Activated CD4-positive, alpha-beta T cell treated with anti-CD3 and anti-CD28 coated beads, Interleukin-10, Interleukin-2, amounts not matched to agents 100 ng/mL and 50 ng/mL, durations not matched to agents 16 hours and 8 hours (primary cell): ENCODE measurements at regions not wholly inside any gene's neighbourhood (a gene's known extent, or its start where the extent isn't known, plus 50 kb on each side); places are given as distances from the start of the nearest gene placed in this dataset.

Source experiments
- DNase-seq: peaks from one replicate; pipeline ENCODE4 v3.0.0-alpha.2; 2020

- DNase-seq = no peak
Measured at GRCh38 chr14:44291366-44291915, 215.6 kb downstream of the FSCB start.

GRCh38 chr14:44287858-44288257 lies 219.2 kb downstream of the FSCB start:
- DNase-seq = no peak

- no peak for DNase-seq
Measured at GRCh38 chr14:44286201-44286600, 220.9 kb downstream of the FSCB start.

DNA sequence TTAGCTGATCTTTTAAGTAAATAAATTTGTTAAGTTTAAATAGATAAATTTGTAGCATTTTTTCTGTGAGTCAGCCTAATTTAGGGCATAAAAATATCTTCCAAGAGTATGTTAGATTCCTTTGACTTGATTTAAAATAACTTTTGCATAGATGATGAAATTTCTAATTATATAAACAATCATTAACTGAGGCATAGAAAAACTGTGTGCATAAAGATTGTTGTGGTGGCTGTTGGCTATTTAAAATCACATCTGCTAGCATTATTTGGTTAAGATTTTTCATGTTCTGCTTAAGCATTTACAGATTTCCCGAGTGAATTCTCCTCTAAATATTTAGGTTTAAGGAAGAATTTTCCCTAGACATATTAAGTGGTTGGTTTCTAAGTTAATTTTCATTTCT lies 223.2 kb downstream of the FSCB start:
- no peak for DNase-seq

- DNase-seq = no peak
Measured at GRCh38 chr14:44279357-44279756, 227.7 kb downstream of the FSCB start.

- DNase-seq = no peak
Measured at GRCh38 chr14:44271637-44272036, 235.4 kb downstream of the FSCB start.

- no peak for DNase-seq
Measured at GRCh38 chr14:44271006-44271405, 236.1 kb downstream of the FSCB start.

- DNase-seq = no peak
Measured at GRCh38 chr14:44265246-44265645, 241.8 kb downstream of the FSCB start.

- DNase-seq = no peak
Measured at GRCh38 chr14:44215660-44216059, 291.4 kb downstream of the FSCB start.

- no peak for DNase-seq
Measured at GRCh38 chr14:44211718-44212117, 295.4 kb downstream of the FSCB start.

DNA sequence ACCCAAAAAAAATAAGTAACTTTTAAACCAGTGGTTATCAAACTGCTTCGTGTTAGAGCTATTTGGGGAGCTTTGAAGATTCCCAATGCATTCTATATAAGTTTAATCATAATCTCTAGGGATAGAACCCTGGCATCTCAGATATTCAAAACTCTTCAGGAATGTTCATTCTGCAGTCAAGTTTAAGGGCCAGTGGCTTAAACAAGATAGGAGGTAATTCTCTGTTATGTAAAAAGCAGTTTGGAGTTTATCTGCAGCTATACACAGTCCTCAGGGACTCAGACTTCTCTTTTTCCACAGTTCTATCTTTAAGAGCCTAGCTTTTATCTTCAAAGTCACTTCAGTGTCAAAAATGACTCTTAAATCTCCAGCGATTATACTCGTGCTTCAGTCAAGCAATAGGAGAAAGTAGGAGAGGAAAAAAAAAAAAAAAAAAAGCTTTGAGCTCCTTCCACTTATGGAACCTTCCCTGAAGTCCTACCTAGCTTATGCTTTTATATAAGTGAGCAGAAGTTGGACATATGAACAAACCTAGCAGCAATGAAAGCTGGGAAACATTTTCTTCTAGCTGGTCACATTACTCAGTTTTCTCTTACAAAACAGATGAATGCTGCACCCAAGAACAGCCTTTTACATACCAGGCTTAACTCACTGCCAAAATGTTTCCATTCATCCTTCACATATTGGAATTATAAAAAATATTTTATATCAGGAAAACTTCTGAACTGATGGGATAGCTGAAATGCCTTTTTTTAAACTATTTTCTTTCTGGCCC lies 302.8 kb downstream of the FSCB start:
- no peak for DNase-seq

DNA sequence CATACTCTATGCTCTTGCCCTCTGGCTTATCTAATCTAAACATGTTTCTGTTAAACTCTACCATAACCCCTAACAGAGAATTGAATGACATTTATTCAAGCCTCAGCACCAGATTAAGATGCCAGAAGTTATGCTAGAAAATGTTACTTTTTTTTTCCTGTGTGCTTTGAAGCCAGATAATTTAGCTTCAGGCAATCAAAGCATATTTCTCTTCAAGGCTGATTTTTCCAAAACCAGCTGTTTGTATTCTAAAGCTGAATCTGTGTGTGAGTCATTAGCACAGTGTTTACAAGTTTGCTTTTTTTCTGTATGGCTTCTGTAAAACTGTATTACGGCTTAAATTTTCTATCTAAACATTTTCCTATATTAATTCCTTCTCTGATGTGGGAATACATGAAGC lies 326.1 kb downstream of the FSCB start:
- no peak for DNase-seq

DNA sequence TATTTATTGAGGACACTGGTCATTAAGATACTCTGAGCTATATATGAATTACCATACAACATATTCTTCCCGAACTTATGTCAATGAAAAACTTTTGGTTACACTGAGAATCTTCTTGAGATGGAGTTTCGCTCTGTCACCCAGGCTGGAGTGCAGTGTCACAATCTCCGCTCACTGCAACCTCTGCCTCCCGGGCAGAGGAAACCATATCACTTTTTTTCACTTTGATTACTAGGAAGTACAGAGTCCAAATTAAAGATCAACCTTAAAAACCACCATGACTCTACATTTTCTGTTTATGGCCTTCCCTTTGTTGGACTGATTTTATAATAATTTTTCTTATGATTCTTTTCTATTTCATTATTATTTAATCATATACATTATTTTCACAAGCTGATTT lies 336.5 kb downstream of the FSCB start:
- DNase-seq = no peak

- no peak for DNase-seq
Measured at GRCh38 chr14:44170101-44170500, 337.0 kb downstream of the FSCB start.

DNA sequence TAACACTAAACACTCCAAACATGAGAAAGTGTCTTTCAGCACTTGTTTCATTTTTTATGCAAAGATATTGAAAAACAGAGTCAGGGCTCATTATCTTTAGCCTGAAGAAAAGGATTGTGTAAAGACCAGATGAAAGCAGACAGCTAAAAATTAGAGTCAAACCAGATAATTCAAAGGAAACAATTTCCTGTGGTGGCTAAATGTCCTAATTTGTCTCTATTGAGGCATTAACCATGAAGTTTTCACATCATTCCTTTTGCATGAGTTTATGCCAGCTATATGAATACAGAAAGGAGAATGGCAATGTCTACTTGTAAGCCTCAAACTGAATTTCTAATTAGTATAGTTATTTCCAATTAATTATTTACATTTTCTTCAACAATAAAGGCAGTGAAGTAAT lies 338.5 kb downstream of the FSCB start:
- no peak for DNase-seq

DNA sequence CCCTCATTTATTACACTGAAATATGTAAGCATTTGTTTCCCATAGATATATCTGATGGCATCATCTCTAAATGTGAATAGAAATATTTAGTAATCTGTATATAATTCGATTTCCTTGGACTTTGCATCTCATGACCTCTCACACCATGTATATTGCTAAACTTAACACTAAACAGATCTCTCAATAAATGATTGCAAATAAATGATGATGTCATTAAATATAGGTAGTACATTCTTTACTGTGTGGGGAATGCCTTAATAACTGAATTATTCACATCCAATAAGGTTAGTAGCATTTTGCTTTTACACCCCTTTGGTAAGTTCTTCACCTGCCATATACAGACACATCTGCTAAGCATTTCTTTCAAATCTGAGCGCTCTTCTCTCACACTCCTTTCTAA lies 340.5 kb downstream of the FSCB start:
- DNase-seq = no peak

GRCh38 chr14:44165936-44166335 lies 341.1 kb downstream of the FSCB start:
- DNase-seq = no peak

DNA sequence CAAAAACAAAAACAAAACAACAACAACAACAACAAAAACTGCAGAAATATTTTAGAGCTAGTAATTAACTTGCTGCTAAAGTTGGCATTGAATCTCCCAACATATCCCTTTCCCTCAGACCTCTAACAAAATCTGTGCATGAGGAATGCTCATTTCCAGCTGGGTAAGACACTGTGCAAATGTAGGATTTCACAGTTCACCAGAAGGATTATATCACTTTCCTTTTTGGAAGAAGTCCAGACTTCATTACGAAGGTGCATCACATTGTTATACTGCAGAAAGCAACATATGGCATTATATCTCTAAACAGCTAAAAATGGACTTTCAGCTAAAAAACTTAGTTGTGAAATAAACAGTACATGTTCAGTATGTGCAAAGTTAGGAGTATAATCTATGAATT lies 341.8 kb downstream of the FSCB start:
- DNase-seq = no peak

GRCh38 chr14:44163946-44164345 lies 343.1 kb downstream of the FSCB start:
- DNase-seq = no peak

GRCh38 chr14:44162197-44162596 lies 344.9 kb downstream of the FSCB start:
- DNase-seq = no peak

DNA sequence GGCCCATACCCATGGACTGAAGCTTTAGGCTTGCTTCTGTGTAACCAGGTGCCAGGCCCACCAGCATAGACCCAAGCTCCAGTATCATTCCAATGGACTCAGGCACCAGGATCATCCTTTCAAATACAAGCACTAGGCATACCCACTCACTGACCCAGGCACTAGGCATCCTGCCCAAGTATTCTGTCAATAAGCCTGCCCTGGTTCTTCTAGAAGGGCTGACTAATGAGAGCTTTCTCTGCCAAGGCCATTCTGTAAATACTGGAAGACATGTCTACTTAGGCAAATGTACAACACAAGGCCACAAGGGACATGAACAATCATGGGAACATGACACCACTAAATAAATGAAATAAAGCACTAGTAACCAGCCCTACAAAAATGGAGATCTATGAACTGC lies 352.2 kb downstream of the FSCB start:
- no peak for DNase-seq

GRCh38 chr14:44154446-44154845 lies 352.6 kb downstream of the FSCB start:
- no peak for DNase-seq

GRCh38 chr14:44151130-44151820 lies 355.8 kb downstream of the FSCB start:
- DNase-seq = no peak

GRCh38 chr14:44149597-44149996 lies 357.5 kb downstream of the FSCB start:
- DNase-seq = no peak
